Effector memory CD8-positive, alpha-beta T cell (primary cell): ENCODE measurements at regions not wholly inside any gene's neighbourhood (a gene's known extent, or its start where the extent isn't known, plus 50 kb on each side); places are given as distances from the start of the nearest gene placed in this dataset.

Experiments used
- ATAC-seq: fragments of 150-1000 bp; cut with Tn5 transposase; replicated peaks from 2 replicates; pipeline ENCODE4 v1.10.0; 2021; ENCODE audit warnings: mild to moderate bottlenecking, moderate library complexity
- DNase-seq, 3 experiments: peaks; one replicate each; pipeline ENCODE4 v3.0.0; 2021
- H3K27ac Mint-ChIP-seq, 2 donors: one replicate each; pipeline ENCODE4 v1.8.0; 2022; ENCODE audit warnings: mild to moderate bottlenecking in 2 of 2, mixed read lengths in 2 of 2, moderate library complexity in 2 of 2
- H3K27me3 Mint-ChIP-seq, 2 donors: one replicate each; pipeline ENCODE4 v1.8.0; 2022; ENCODE audit warnings: mixed read lengths in 2 of 2
- H3K36me3 Mint-ChIP-seq: one replicate; pipeline ENCODE4 v1.8.0; 2022; ENCODE audit warnings: mild to moderate bottlenecking, moderate library complexity, mixed read lengths; ENCODE audit not compliant: insufficient read depth
- H3K4me1 Mint-ChIP-seq, 2 donors: one replicate each; pipeline ENCODE4 v1.8.0; 2022; ENCODE audit warnings: low read depth in 2 of 2, mixed read lengths in 2 of 2
- H3K4me3 Mint-ChIP-seq, 2 donors: one replicate each; pipeline ENCODE4 v1.8.0; 2022; ENCODE audit warnings: mild to moderate bottlenecking in 2 of 2, mixed read lengths in 2 of 2, moderate library complexity in 2 of 2
- H3K9me3 Mint-ChIP-seq, 2 donors: one replicate each; pipeline ENCODE4 v1.8.0; 2022; ENCODE audit warnings: mixed read lengths in 2 of 2

- Mint-ChIP-seq H3K4me3 (no peak overlapping the region), H3K9me3 (no peaks in the 10 kb centered on the region), H3K27me3 (no peaks in the 10 kb centered on the region), H3K27ac (peak overlapping the region in 1 of 2 donors; percentile 10), H3K4me1 (peaks cover 14 to 25% of the 10 kb centered on the region in 2 donors), H3K36me3 (peaks cover 4% of the 10 kb centered on the region)
- ATAC-seq, result no peak
- DNase-seq, result no peak
Measured at GRCh38 chr2:70036290-70036689, 51.0 kb upstream of the PCBP1 start.

- Mint-ChIP-seq H3K36me3 (peaks cover 4% of the 10 kb centered on the region), H3K4me1 (peaks cover 12 to 22% of the 10 kb centered on the region in 2 donors), H3K27ac (peak overlapping the region in 1 of 2 donors; percentile 25)
Measured at GRCh38 chr2:70035344-70035844, 51.9 kb upstream of the PCBP1 start.

GRCh38 chr2:70030724-70031420 lies 56.4 kb upstream of the PCBP1 start:
- DNase-seq (no peak), ATAC-seq (no peak)
- Mint-ChIP-seq H3K27ac (peak overlapping the region; percentile 46 to 54), H3K36me3 (peaks cover 10% of the 10 kb centered on the region), H3K27me3 (no peaks in the 10 kb centered on the region), H3K4me3 (no peak overlapping the region), H3K9me3 (no peaks in the 10 kb centered on the region), H3K4me1 (peaks cover 11 to 17% of the 10 kb centered on the region in 2 donors)

More at GRCh38 chr2:70035344-70035844, 51.9 kb upstream of the PCBP1 start:
- DNase-seq, result no peak
- no peak overlapping the region for H3K4me3 Mint-ChIP-seq
- ATAC-seq, result no peak
- no peaks in the 10 kb centered on the region for H3K9me3 Mint-ChIP-seq
- H3K27me3 Mint-ChIP-seq, result no peaks in the 10 kb centered on the region

GRCh38 chr2:70029814-70030409 lies 57.4 kb upstream of the PCBP1 start:
- Mint-ChIP-seq H3K9me3 (no peaks in the 10 kb centered on the region), H3K4me3 (no peak overlapping the region), H3K27me3 (no peaks in the 10 kb centered on the region), H3K36me3 (peaks cover 10% of the 10 kb centered on the region), H3K4me1 (peaks cover 11 to 14% of the 10 kb centered on the region in 2 donors), H3K27ac (no peak overlapping the region)
- DNase-seq (no peak), ATAC-seq (no peak)

GRCh38 chr2:70024284-70024683 lies 62.9 kb upstream of the ASPRV1 start:
- Mint-ChIP-seq H3K36me3 (peaks cover 15% of the 10 kb centered on the region), H3K4me1 (peaks cover 0 to 3% of the 10 kb centered on the region in 2 donors), H3K27ac (peak overlapping the region in 1 of 2 donors; percentile 54), H3K27me3 (no peaks in the 10 kb centered on the region), H3K9me3 (no peaks in the 10 kb centered on the region), H3K4me3 (no peak overlapping the region)
- ATAC-seq, result no peak
- no peak for DNase-seq

- Mint-ChIP-seq H3K9me3 (no peaks in the 10 kb centered on the region), H3K36me3 (peaks cover 8% of the 10 kb centered on the region), H3K4me1 (peaks cover 6 to 7% of the 10 kb centered on the region in 2 donors), H3K27me3 (no peaks in the 10 kb centered on the region), H3K27ac (no peak overlapping the region), H3K4me3 (no peak overlapping the region)
- DNase-seq (no peak), ATAC-seq (no peak)
Measured at GRCh38 chr2:70019096-70019495, 57.7 kb upstream of the ASPRV1 start.

- H3K4me1 Mint-ChIP-seq, result peaks cover 6 to 7% of the 10 kb centered on the region in 2 donors
Measured at GRCh38 chr2:70017962-70018361, 56.5 kb upstream of the ASPRV1 start.

GRCh38 chr2:70014959-70015358 lies 53.5 kb upstream of the ASPRV1 start:
- no peak overlapping the region for H3K4me3 Mint-ChIP-seq
- ATAC-seq (no peak), DNase-seq (no peak)
- H3K27me3 Mint-ChIP-seq, result no peaks in the 10 kb centered on the region
- H3K27ac Mint-ChIP-seq, result no peak overlapping the region
- peaks cover 10 to 12% of the 10 kb centered on the region in 2 donors for H3K4me1 Mint-ChIP-seq
- no peaks in the 10 kb centered on the region for H3K9me3 Mint-ChIP-seq
- H3K36me3 Mint-ChIP-seq, result peaks cover 2% of the 10 kb centered on the region

More at GRCh38 chr2:70017962-70018361, 56.5 kb upstream of the ASPRV1 start:
- Mint-ChIP-seq H3K27me3 (no peaks in the 10 kb centered on the region), H3K27ac (peak overlapping the region in 1 of 2 donors; percentile 27), H3K36me3 (peaks cover 8% of the 10 kb centered on the region), H3K4me3 (no peak overlapping the region), H3K9me3 (no peaks in the 10 kb centered on the region)
- ATAC-seq (no peak), DNase-seq (no peak)

GRCh38 chr2:70012887-70013286 lies 51.5 kb upstream of the ASPRV1 start:
- Mint-ChIP-seq H3K4me1 (peaks cover 10% of the 10 kb centered on the region in 2 donors), H3K36me3 (peaks cover 2% of the 10 kb centered on the region), H3K4me3 (no peak overlapping the region), H3K27ac (no peak overlapping the region), H3K27me3 (no peaks in the 10 kb centered on the region), H3K9me3 (no peaks in the 10 kb centered on the region)
- no peak for DNase-seq
- no peak for ATAC-seq

- ATAC-seq (no peak), DNase-seq (no peak)
- no peak overlapping the region for H3K4me3 Mint-ChIP-seq
- H3K36me3 Mint-ChIP-seq, result peaks cover 2% of the 10 kb centered on the region
- peaks cover 10% of the 10 kb centered on the region in 2 donors for H3K4me1 Mint-ChIP-seq
- no peaks in the 10 kb centered on the region for H3K27me3 Mint-ChIP-seq
- H3K27ac Mint-ChIP-seq, result peak overlapping the region in 1 of 2 donors; percentile 60
- H3K9me3 Mint-ChIP-seq, result no peaks in the 10 kb centered on the region
Measured at GRCh38 chr2:70011786-70012185, 50.4 kb upstream of the ASPRV1 start.

GRCh38 chr2:70011335-70011734 lies 49.9 kb upstream of the ASPRV1 start:
- no peak overlapping the region for H3K4me3 Mint-ChIP-seq
- no peak for ATAC-seq
- no peak for DNase-seq
- peak overlapping the region in 1 of 2 donors; percentile 60 for H3K27ac Mint-ChIP-seq
- peaks cover 2% of the 10 kb centered on the region for H3K36me3 Mint-ChIP-seq
- no peaks in the 10 kb centered on the region for H3K27me3 Mint-ChIP-seq
- no peaks in the 10 kb centered on the region for H3K9me3 Mint-ChIP-seq
- peaks cover 10% of the 10 kb centered on the region in 2 donors for H3K4me1 Mint-ChIP-seq
